ENCODE measurements at regions not wholly inside any gene's neighbourhood (a gene's known extent, or its start where the extent isn't known, plus 50 kb on each side); places are given as distances from the start of the nearest gene placed in this dataset.
"Not testable (repeated sequence)": the region's sequence is repeated elsewhere in the genome, so short reads cannot be mapped to it uniquely, and the experiment has no call there.

GRCh38 chr4:153095448-153096204 lies 108.6 kb upstream of the TRIM2 start:
- Histone ChIP-seq H3K4me1 (no peaks in the 10 kb centered on the region), H3K9me3 (no peaks in the 10 kb centered on the region), H3K36me3 (no peaks in the 10 kb centered on the region), H3K27me3 (no peaks in the 10 kb centered on the region), H3K4me3 (no peak overlapping the region), H3K27ac (no peak overlapping the region)
- WGBS, 2 donors (ENCODE audit: low coverage in 1 of 2) = 71 to 100% methylated on average over 1 to 8 of the region's 14 CpGs
- ATAC-seq = no peak
- TF ChIP-seq CTCF (IDR thresholded peaks at IDR 0.05) (no peak), EP300 (IDR thresholded peaks at IDR 0.05) (no peak), POLR2A (IDR thresholded peaks at IDR 0.05) (no peak), POLR2AphosphoS5 (IDR thresholded peaks at IDR 0.05) (no peak)

- H3K4me1 ChIP-seq = no peaks in the 10 kb centered on the region
- WGBS, 2 donors (ENCODE audit: low coverage in 1 of 2) = 100% methylated on average over 3 of the region's 3 CpGs
- H3K4me3 ChIP-seq = no peak overlapping the region
- no peak overlapping the region for H3K27ac ChIP-seq
- H3K27me3 ChIP-seq = no peaks in the 10 kb centered on the region
- TF ChIP-seq EP300 (IDR thresholded peaks at IDR 0.05) (no peak), POLR2AphosphoS5 (IDR thresholded peaks at IDR 0.05) (no peak), CTCF (IDR thresholded peaks at IDR 0.05) (no peak), POLR2A (IDR thresholded peaks at IDR 0.05) (no peak)
- no peaks in the 10 kb centered on the region for H3K9me3 ChIP-seq
- no peak for ATAC-seq
- H3K36me3 ChIP-seq = no peaks in the 10 kb centered on the region
Observed at GRCh38 chr4:153096344-153096743, 107.9 kb upstream of the TRIM2 start.

- TF ChIP-seq POLR2AphosphoS5 (IDR thresholded peaks at IDR 0.05) (no peak), POLR2A (IDR thresholded peaks at IDR 0.05) (no peak), EP300 (IDR thresholded peaks at IDR 0.05) (no peak), CTCF (IDR thresholded peaks at IDR 0.05) (no peak)
- H3K4me3 ChIP-seq = no peak overlapping the region
- no peak for ATAC-seq
Observed at GRCh38 chr4:153098427-153098826, 105.8 kb upstream of the TRIM2 start.

GRCh38 chr4:153099391-153100140 lies 104.7 kb upstream of the TRIM2 start:
- Histone ChIP-seq H3K36me3 (no peaks in the 10 kb centered on the region), H3K27me3 (no peaks in the 10 kb centered on the region), H3K27ac (no peak overlapping the region), H3K9me3 (no peaks in the 10 kb centered on the region), H3K4me1 (no peaks in the 10 kb centered on the region), H3K4me3 (no peak overlapping the region)
- 90% methylated on average over 2 of the region's 3 CpGs; no CpG with 5 or more reads in 1 of the 2 donors for WGBS, 2 donors (ENCODE audit: low coverage in 1 of 2)
- TF ChIP-seq EP300 (IDR thresholded peaks at IDR 0.05) (no peak), CTCF (IDR thresholded peaks at IDR 0.05) (no peak), POLR2AphosphoS5 (IDR thresholded peaks at IDR 0.05) (no peak), POLR2A (IDR thresholded peaks at IDR 0.05) (no peak)
- no peak for ATAC-seq

More at GRCh38 chr4:153098427-153098826, 105.8 kb upstream of the TRIM2 start:
- Histone ChIP-seq H3K27me3 (no peaks in the 10 kb centered on the region), H3K4me1 (no peaks in the 10 kb centered on the region), H3K9me3 (no peaks in the 10 kb centered on the region), H3K27ac (no peak overlapping the region), H3K36me3 (no peaks in the 10 kb centered on the region)
- 54 to 56% methylated on average over 3 of the region's 3 CpGs for WGBS, 2 donors (ENCODE audit: low coverage in 1 of 2)

GRCh38 chr4:153106736-153107135 lies 97.5 kb upstream of the TRIM2 start:
- not testable (repeated sequence) for H3K4me1 ChIP-seq, ATAC-seq, H3K27ac ChIP-seq, H3K4me3 ChIP-seq, H3K27me3 ChIP-seq, H3K36me3 ChIP-seq, H3K9me3 ChIP-seq
- 83 to 88% methylated on average over 1 of the region's 2 CpGs for whole genome bisulfite sequencing, 2 donors (ENCODE audit: low coverage in 1 of 2)
